HG02678 (cell line): ENCODE measurements at regions not wholly inside any gene's neighbourhood (a gene's known extent, or its start where the extent isn't known, plus 50 kb on each side); places are given as distances from the start of the nearest gene placed in this dataset.

ENCODE experiments used
- ATAC-seq: cut with Tn5 transposase; IDR thresholded peaks from one replicate; pipeline ENCODE4 v1.9.1; 2021; ENCODE audit warnings: mild to moderate bottlenecking, moderate library complexity; ENCODE audit not compliant: unreplicated experiment

GRCh38 chr10:5305374-5305773 is 59.4 kb upstream of the UCN3 start:
- ATAC-seq: no peak

GRCh38 chr10:5310914-5311313 is 53.9 kb upstream of the UCN3 start:
- ATAC-seq: no peak

- ATAC-seq: no peak
These were observed 53.1 kb upstream of the UCN3 start for GRCh38 chr10:5311617-5312016.

- ATAC-seq: no peak
These were observed 49.9 kb upstream of the UCN3 start for GRCh38 chr10:5314840-5315239.
